ENCODE measurements at regions not wholly inside any gene's neighbourhood (a gene's known extent, or its start where the extent isn't known, plus 50 kb on each side); places are given as distances from the start of the nearest gene placed in this dataset.

DNA sequence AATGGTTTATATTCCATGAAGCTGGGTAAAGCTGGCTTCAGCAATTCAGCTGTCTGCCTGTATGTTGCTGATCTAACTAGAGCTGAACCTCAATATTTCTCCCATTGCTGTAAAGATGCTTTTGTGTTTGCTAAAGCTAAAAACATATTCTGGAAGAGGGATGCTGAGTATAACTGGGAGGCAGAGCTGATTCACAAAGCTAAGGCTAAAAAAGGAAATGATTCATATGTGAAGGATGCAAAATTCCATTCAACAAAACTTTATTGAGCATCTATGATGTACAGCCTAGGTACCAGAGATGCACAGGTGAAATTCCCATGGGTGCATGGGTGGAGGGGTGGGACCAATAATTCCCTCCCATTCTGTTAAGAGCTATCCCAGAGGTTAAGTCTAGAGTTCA is 193.9 kb downstream of the KIF18A start:
- Histone ChIP-seq H3K36me3 (ENCODE audit: control insufficient read depth in 2 of 2, insufficient read depth in 2 of 2, low read length in 1 of 2) (no peaks in the 10 kb centered on the region), H3K9ac (ENCODE audit: control insufficient read depth, insufficient read depth, low read length) (no peak overlapping the region), H3K9me3 (replicated peaks; ENCODE audit: control insufficient read depth, insufficient read depth, low read length) (no peaks in the 10 kb centered on the region; the same call in 2 of the 3 replicates), H2AFZ (ENCODE audit: control insufficient read depth, low read depth, low read length) (no peak overlapping the region), H3K79me2 (ENCODE audit: control insufficient read depth, insufficient read depth, low read length) (no peaks in the 10 kb centered on the region), H3K4me1 (ENCODE audit: control insufficient read depth, insufficient read depth, low read length) (peaks cover 9% of the 10 kb centered on the region; the same call in 1 of the 2 replicates), H3K4me2 (ENCODE audit: control insufficient read depth, insufficient read depth) (no peak overlapping the region), H3K4me3 (no peak overlapping the region), H3K27me3 (replicated peaks in 1 of 2; ENCODE audit: control insufficient read depth in 2 of 2, insufficient read depth in 2 of 2, low read length in 1 of 2) (no peaks in the 10 kb centered on the region), H3K27ac (ENCODE audit: control insufficient read depth, insufficient read depth) (no peak overlapping the region), H4K20me1 (ENCODE audit: control insufficient read depth, insufficient read depth) (no peaks in the 10 kb centered on the region)
- no peak for DNase-seq (ENCODE audit: low read depth, low spot score)
- ChIA-PET RAD21 (ENCODE audit: unreplicated experiment) (no interaction called here), POLR2A (interaction anchor here (1.1 kb wide), 1 partner anchor 194 kb away, joined by 3 read pairs; the partner anchor contains the start of genes KIF18A and METTL15), CTCF (no interaction called here), SMC1A (ENCODE audit: uncharacterized antibody, unreplicated experiment) (interaction anchor here (0.8 to 1.3 kb wide), 3 partner anchors 16 to 118 kb away, joined by 3 to 6 read pairs (median 3); no protein-coding TSS in a partner anchor)
- TF ChIP-seq ZBTB40 (IDR thresholded peaks at IDR 0.05; ENCODE audit: borderline replicate concordance) (peak; percentile 71), POLR2A (IDR thresholded peaks at IDR 0.05; ENCODE audit: low read depth, low read length) (no peak)
- no TSS peak for BruUV-seq (replicated peaks)
- in situ Hi-C loops (cut with MboI) = no loop called here
- ATAC-seq = no peak
- FAIRE-seq = no peak
- intact Hi-C loops (cut with micrococcal nuclease; ENCODE audit: unreplicated experiment) = no loop called here

DNA sequence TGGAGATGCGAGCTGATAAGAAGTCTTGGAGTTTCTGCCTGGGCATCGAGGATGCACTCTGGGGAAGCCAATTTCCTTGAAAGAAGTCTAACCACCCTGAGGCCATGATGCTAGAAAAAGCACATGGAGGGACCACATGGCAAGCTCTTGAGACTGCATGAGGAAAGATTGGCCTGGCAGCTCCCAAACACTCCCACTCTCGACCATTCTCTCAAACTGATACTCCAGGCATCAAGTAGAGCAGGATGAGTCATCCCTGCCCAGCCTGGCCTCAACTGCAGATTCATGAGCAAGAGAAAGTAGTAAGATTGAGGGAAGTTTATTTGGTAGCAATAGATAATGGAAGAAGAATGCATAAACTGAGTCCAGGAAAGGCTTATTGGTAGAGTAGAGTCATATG is 194.3 kb downstream of the KIF18A start:
- DNase-seq (ENCODE audit: low read depth, low spot score) (no peak), FAIRE-seq (no peak), ATAC-seq (no peak)
- H3K4me2 ChIP-seq (ENCODE audit: control insufficient read depth, insufficient read depth) = no peak overlapping the region
- H3K79me2 ChIP-seq (ENCODE audit: control insufficient read depth, insufficient read depth, low read length) = no peaks in the 10 kb centered on the region
- ChIA-PET RAD21 (ENCODE audit: unreplicated experiment) (interaction anchor here (1.4 kb wide), 1 partner anchor 72 kb away, joined by 3 read pairs; no protein-coding TSS in a partner anchor), CTCF (interaction anchor here (0.6 kb wide), 1 partner anchor 1935 kb away, joined by 6 read pairs; no protein-coding TSS in a partner anchor), SMC1A (ENCODE audit: uncharacterized antibody, unreplicated experiment) (interaction anchor here (0.8 to 1.3 kb wide), 4 partner anchors 16 to 119 kb away, joined by 3 to 6 read pairs (median 4); no protein-coding TSS in a partner anchor), POLR2A (interaction anchor here (1.1 kb wide), 1 partner anchor 194 kb away, joined by 3 read pairs; the partner anchor contains the start of genes KIF18A and METTL15)
- H3K9me3 ChIP-seq (replicated peaks; ENCODE audit: control insufficient read depth, insufficient read depth, low read length) = no peaks in the 10 kb centered on the region; the same call in 2 of the 3 replicates
- BruUV-seq (replicated peaks) = no TSS peak
- WGBS (ENCODE audit: insufficient coverage, insufficient replicate concordance, low lambda C conversion rate, missing lambda C conversion rate) = 27% methylated on average over 3 of the region's 3 CpGs
- H3K9ac ChIP-seq (ENCODE audit: control insufficient read depth, insufficient read depth, low read length) = no peak overlapping the region
- no peak overlapping the region for H2AFZ ChIP-seq (ENCODE audit: control insufficient read depth, low read depth, low read length)
- H3K27me3 ChIP-seq (replicated peaks in 1 of 2; ENCODE audit: control insufficient read depth in 2 of 2, insufficient read depth in 2 of 2, low read length in 1 of 2) = no peaks in the 10 kb centered on the region
- intact Hi-C loops (cut with micrococcal nuclease; ENCODE audit: unreplicated experiment) = no loop called here
- H3K36me3 ChIP-seq (ENCODE audit: control insufficient read depth in 2 of 2, insufficient read depth in 2 of 2, low read length in 1 of 2) = no peaks in the 10 kb centered on the region
- TF ChIP-seq MYC (IDR thresholded peaks at IDR 0.05; ENCODE audit: insufficient read depth, insufficient read length, insufficient replicate concordance, low read length, severe bottlenecking) = no peak
- TF ChIP-seq POLR2A (IDR thresholded peaks at IDR 0.05; ENCODE audit: low read depth, low read length) = no peak
- TF ChIP-seq, protein P1, sequence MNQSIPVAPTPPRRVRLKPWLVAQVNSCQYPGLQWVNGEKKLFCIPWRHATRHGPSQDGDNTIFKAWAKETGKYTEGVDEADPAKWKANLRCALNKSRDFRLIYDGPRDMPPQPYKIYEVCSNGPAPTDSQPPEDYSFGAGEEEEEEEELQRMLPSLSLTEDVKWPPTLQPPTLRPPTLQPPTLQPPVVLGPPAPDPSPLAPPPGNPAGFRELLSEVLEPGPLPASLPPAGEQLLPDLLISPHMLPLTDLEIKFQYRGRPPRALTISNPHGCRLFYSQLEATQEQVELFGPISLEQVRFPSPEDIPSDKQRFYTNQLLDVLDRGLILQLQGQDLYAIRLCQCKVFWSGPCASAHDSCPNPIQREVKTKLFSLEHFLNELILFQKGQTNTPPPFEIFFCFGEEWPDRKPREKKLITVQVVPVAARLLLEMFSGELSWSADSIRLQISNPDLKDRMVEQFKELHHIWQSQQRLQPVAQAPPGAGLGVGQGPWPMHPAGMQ (IDR thresholded peaks at IDR 0.05; ENCODE audit: borderline replicate concordance) = no peak
- no peak for TF ChIP-seq IRF4 (IDR thresholded peaks at IDR 0.05; ENCODE audit: low read depth, low read length)
- TF ChIP-seq ASH2L (IDR thresholded peaks at IDR 0.05; ENCODE audit: borderline replicate concordance, low read depth) = no peak
- TF ChIP-seq IKZF1 (conservative IDR thresholded peaks at IDR 0.05) = no peak
- no peak for TF ChIP-seq ZNF24 (IDR thresholded peaks at IDR 0.05)
- H3K27ac ChIP-seq (ENCODE audit: control insufficient read depth, insufficient read depth) = no peak overlapping the region
- no peak overlapping the region for H3K4me3 ChIP-seq
- H3K4me1 ChIP-seq (ENCODE audit: control insufficient read depth, insufficient read depth, low read length) = peaks cover 9% of the 10 kb centered on the region
- no peaks in the 10 kb centered on the region for H4K20me1 ChIP-seq (ENCODE audit: control insufficient read depth, insufficient read depth)
- in situ Hi-C loops (cut with MboI) = no loop called here
